IMR-90 (cell line): ENCODE measurements at regions not wholly inside any gene's neighbourhood (a gene's known extent, or its start where the extent isn't known, plus 50 kb on each side); places are given as distances from the start of the nearest gene placed in this dataset.

Experiments
- ATAC-seq: fragments of 200-7000 bp; cut with Tn5 transposase; 2 replicates; pipeline ENCODE4 v1.9.1; 2020; ENCODE audit warnings: low read depth, mild to moderate bottlenecking, moderate library complexity
- BruUV-seq: library from RNA; stranded (reverse); fragments of 400-500 nt; replicated peaks from 2 replicates; lab custom pipeline; 2021; lab: Mats Ljungman, UMichigan
- CTCF ChIA-PET: fragments of 300-600 bp; formaldehyde crosslinking; extraction: SDS; loops from one replicate; lab custom pipeline; 2021; ENCODE audit warnings: antibody characterized with exemption; lab: Yijun Ruan, JAX
- POLR2A ChIA-PET: fragments of 300-600 bp; sonication (Branson Sonifier 250); formaldehyde crosslinking; loops from one replicate; lab custom pipeline; 2022; ENCODE audit warnings: antibody characterized with exemption; ENCODE audit not compliant: unreplicated experiment; lab: Charles Lee
- DNase-seq: peaks from one replicate; pipeline ENCODE4 v3.0.0; 2013
- H2AFZ ChIP-seq: replicated peaks from 2 replicates; pipeline ENCODE3; 2013; ENCODE audit warnings: low read length, mild to moderate bottlenecking; ENCODE audit not compliant: poor library complexity
- H2AK5ac ChIP-seq: 2 replicates; pipeline ENCODE4 v1.6.1; 2013; ENCODE audit warnings: low read depth, low read length, inconsistent platforms
- H2AK9ac ChIP-seq: replicated peaks from 2 replicates; pipeline ENCODE3; 2013; ENCODE audit warnings: mild to moderate bottlenecking, low read depth, low read length, moderate library complexity; ENCODE audit not compliant: poor library complexity
- H2BK120ac ChIP-seq: 2 replicates; pipeline ENCODE4 v1.6.1; 2013; ENCODE audit warnings: low read depth, low read length, inconsistent platforms
- H2BK15ac ChIP-seq: 3 replicates; pipeline ENCODE4 v1.6.1; 2013; ENCODE audit warnings: low read depth, low read length, inconsistent platforms
- H2BK20ac ChIP-seq: 2 replicates; pipeline ENCODE4 v1.6.1; 2013; ENCODE audit warnings: low read depth, mild to moderate bottlenecking, inconsistent platforms, low read length, moderate library complexity
- H2BK5ac ChIP-seq: 2 replicates; pipeline ENCODE4 v1.6.1; 2013; ENCODE audit warnings: mild to moderate bottlenecking, low read depth, low read length, inconsistent platforms; ENCODE audit not compliant: poor library complexity, severe bottlenecking
- H3K14ac ChIP-seq: replicated peaks from 2 replicates; pipeline ENCODE4 v1.6.1; 2013; ENCODE audit warnings: low read depth, low read length, inconsistent platforms
- H3K18ac ChIP-seq: 2 replicates; pipeline ENCODE4 v1.6.1; 2013; ENCODE audit warnings: low read depth, low read length, control low read depth
- H3K23ac ChIP-seq: 2 replicates; pipeline ENCODE4 v1.6.1; 2013; ENCODE audit warnings: low read depth, low read length, inconsistent platforms
- H3K27ac ChIP-seq: 2 replicates; pipeline ENCODE4 v1.5.1; 2013; ENCODE audit warnings: mild to moderate bottlenecking, control low read depth, low read length; ENCODE audit not compliant: insufficient read depth
- H3K27me3 ChIP-seq: 2 replicates; pipeline ENCODE4 v1.6.1; 2013; ENCODE audit warnings: low read length; ENCODE audit not compliant: control insufficient read depth, insufficient read depth
- H3K36me3 ChIP-seq: 2 replicates; pipeline ENCODE4 v1.6.1; 2013; ENCODE audit warnings: low read length, mixed read lengths; ENCODE audit not compliant: control insufficient read depth, insufficient read depth
- H3K4ac ChIP-seq: 2 replicates; pipeline ENCODE4 v1.6.1; 2013; ENCODE audit warnings: low read depth, low read length, inconsistent platforms
- H3K4me1 ChIP-seq: 2 replicates; pipeline ENCODE4 v1.6.1; 2013; ENCODE audit warnings: low read length, mixed read lengths; ENCODE audit not compliant: control insufficient read depth, insufficient read depth
- H3K4me2 ChIP-seq: 2 replicates; pipeline ENCODE4 v1.6.1; 2013; ENCODE audit warnings: low read depth, mild to moderate bottlenecking, control low read depth, low read length, moderate library complexity
- H3K4me3 ChIP-seq: 2 replicates; pipeline ENCODE4 v1.5.1; 2013; ENCODE audit warnings: low read depth, mild to moderate bottlenecking, control low read depth, low read length, moderate library complexity; ENCODE audit not compliant: insufficient read depth
- H3K56ac ChIP-seq: 2 replicates; pipeline ENCODE4 v1.6.1; 2013; ENCODE audit warnings: low read length, inconsistent platforms; ENCODE audit not compliant: insufficient read depth; ENCODE audit errors: extremely low read depth
- H3K79me1 ChIP-seq, 2 experiments: 2 replicates each; pipeline ENCODE4 v1.6.1; 2013; ENCODE audit warnings: low read length in 2 of 2, inconsistent platforms in 1 of 2, low read depth in 1 of 2
- H3K9ac ChIP-seq: 2 replicates; pipeline ENCODE4 v1.6.1; 2013; ENCODE audit warnings: low read depth, low read length, control low read depth
- H3K9me1 ChIP-seq: 2 replicates; pipeline ENCODE4 v1.6.1; 2013; ENCODE audit warnings: low read length, inconsistent platforms; ENCODE audit not compliant: insufficient read depth
- H3K9me3 ChIP-seq: 2 replicates; pipeline ENCODE4 v1.6.1; 2013; ENCODE audit warnings: low read length; ENCODE audit not compliant: control insufficient read depth, insufficient read depth
- H4K20me1 ChIP-seq: 2 replicates; pipeline ENCODE4 v1.6.1; 2013; ENCODE audit warnings: low read length, inconsistent platforms; ENCODE audit not compliant: insufficient read depth
- H4K5ac ChIP-seq: 2 replicates; pipeline ENCODE4 v1.6.1; 2013; ENCODE audit warnings: mild to moderate bottlenecking, low read depth, low read length, control low read depth
- H4K8ac ChIP-seq, 2 experiments: 2 replicates each; pipeline ENCODE4 v1.6.1; 2013; ENCODE audit warnings: low read depth in 2 of 2, low read length in 2 of 2, control low read depth in 1 of 2, inconsistent platforms in 1 of 2
- H4K91ac ChIP-seq: 2 replicates; pipeline ENCODE4 v1.6.1; 2013; ENCODE audit warnings: low read depth, low read length, inconsistent platforms; ENCODE audit not compliant: insufficient read depth
- BHLHE40 ChIP-seq: fragments of 150-350 bp; IDR thresholded peaks from 2 replicates; pipeline ENCODE4 v1.6.1; 2016; ENCODE audit warnings: mild to moderate bottlenecking, low read depth, low read length
- CHD1 ChIP-seq: IDR thresholded peaks from 2 replicates; pipeline ENCODE4 v1.6.1; 2012; ENCODE audit warnings: low read depth, low read length, improper control_type of control experiment
- MXI1 ChIP-seq: IDR thresholded peaks from 2 replicates; pipeline ENCODE4 v1.6.1; 2012; ENCODE audit warnings: low read depth, mild to moderate bottlenecking, low read length, moderate library complexity, borderline replicate concordance
- WGBS, 2 experiments: methylation state at CpG; one replicate each; pipeline versions ENCODE4 v1.1.5 to v1.1.7; 2013; ENCODE audit warnings: missing lambda C conversion rate in 2 of 2; ENCODE audit not compliant: insufficient read length in 1 of 2; ENCODE audit errors: extremely low coverage in 2 of 2; 5-methylcytosine and 5-hydroxymethylcytosine counted together
- dilution Hi-C: fragments of 300-500 bp; cut with HindIII; formaldehyde crosslinking; loops from one replicate; pipeline ENCODE4 v1.14.3; 2018; ENCODE audit warnings: low sequenced_read_pairs; ENCODE audit not compliant: unreplicated experiment
- in situ Hi-C: fragments of 300-500 bp; cut with MboI; formaldehyde crosslinking; loops from 3 replicates; pipeline ENCODE4 v1.14.3; 2019; ENCODE audit warnings: low sequenced_read_pairs, inconsistent platforms, mixed read lengths
- intact Hi-C: fragments of 100-400 bp; cut with micrococcal nuclease; formaldehyde crosslinking; loops from 2 replicates; pipeline ENCODE4 v1.10.0; 2022

- H3K4me3 ChIP-seq = no peak overlapping the region
- H3K27me3 ChIP-seq = no peaks in the 10 kb centered on the region
- no peak overlapping the region for H4K8ac ChIP-seq
- H2AK5ac ChIP-seq = no peak overlapping the region
- no peak overlapping the region for H4K5ac ChIP-seq
- no peak overlapping the region for H2AFZ ChIP-seq
- ATAC-seq (peak; percentile 51), DNase-seq (peak; percentile 1)
- no peaks in the 10 kb centered on the region for H4K20me1 ChIP-seq
- no peak overlapping the region for H4K91ac ChIP-seq
- no peak overlapping the region for H3K14ac ChIP-seq
- in situ Hi-C loops (loop anchor here (25.0 kb wide), 1 partner anchor 1821 kb away; no protein-coding TSS in a partner anchor), dilution Hi-C loops (no loop called here), intact Hi-C loops (no loop called here)
- H3K23ac ChIP-seq = no peak overlapping the region
- no peaks in the 10 kb centered on the region for H3K9me1 ChIP-seq
- no peak overlapping the region for H2BK15ac ChIP-seq
- no peak overlapping the region for H2BK5ac ChIP-seq
- no peak overlapping the region for H2BK120ac ChIP-seq
- no peaks in the 10 kb centered on the region for H3K9me3 ChIP-seq
- H3K9ac ChIP-seq = no peak overlapping the region
- POLR2A ChIA-PET = no interaction called here
- H2BK20ac ChIP-seq = no peak overlapping the region
- TF ChIP-seq BHLHE40 (no peak), CHD1 (no peak), MXI1 (no peak)
- no TSS peak for BruUV-seq
- no peaks in the 10 kb centered on the region for H3K79me1 ChIP-seq
- no peak overlapping the region for H3K4me2 ChIP-seq
- no peaks in the 10 kb centered on the region for H3K4me1 ChIP-seq
- H3K18ac ChIP-seq = no peak overlapping the region
- CTCF ChIA-PET = no interaction called here
- H3K36me3 ChIP-seq = no peaks in the 10 kb centered on the region
- no peak overlapping the region for H3K27ac ChIP-seq
- H2AK9ac ChIP-seq = no peak overlapping the region
- H3K4ac ChIP-seq = no peak overlapping the region
- no peak overlapping the region for H3K56ac ChIP-seq
- WGBS, 2 experiments = no CpG with 5 or more reads among the region's 2 CpGs
Observed at GRCh38 chr7:85733169-85733915, 546.5 kb upstream of the SEMA3D start.
